H1 (cell line): ENCODE measurements at regions not wholly inside any gene's neighbourhood (a gene's known extent, or its start where the extent isn't known, plus 50 kb on each side); places are given as distances from the start of the nearest gene placed in this dataset.

Source experiments
- EZH2 ChIP-seq: fragments of 200-600 bp; sonication (generic); IDR thresholded peaks from 2 replicates; pipeline ENCODE4 v1.7.1; 2012; ENCODE audit warnings: low read depth, mild to moderate bottlenecking, moderate library complexity, low read length, inconsistent platforms; ENCODE audit not compliant: severe bottlenecking
- NANOG ChIP-seq: IDR thresholded peaks from 2 replicates; pipeline ENCODE4 v1.6.1; 2011; ENCODE audit warnings: low read length, low read depth, mild to moderate bottlenecking, inconsistent platforms; ENCODE audit not compliant: insufficient read depth, poor library complexity, severe bottlenecking
- TAF1 ChIP-seq: IDR thresholded peaks from 2 replicates; pipeline ENCODE4 v1.6.1; 2011; ENCODE audit warnings: mild to moderate bottlenecking, low read depth, low read length
- TF ChIP-seq, protein P1 (sequence below): fragments of 300-600 bp; sonication (generic); IDR thresholded peaks from 2 replicates; pipeline ENCODE4 v1.7.1; 2012; ENCODE audit warnings: low read length, moderate library complexity, mild to moderate bottlenecking, inconsistent platforms; ENCODE audit not compliant: insufficient replicate concordance
- TF ChIP-seq, protein P2 (sequence below): IDR thresholded peaks from 2 replicates; pipeline ENCODE4 v1.6.1; 2011; ENCODE audit warnings: low read length, improper control_type of control experiment

DNA sequence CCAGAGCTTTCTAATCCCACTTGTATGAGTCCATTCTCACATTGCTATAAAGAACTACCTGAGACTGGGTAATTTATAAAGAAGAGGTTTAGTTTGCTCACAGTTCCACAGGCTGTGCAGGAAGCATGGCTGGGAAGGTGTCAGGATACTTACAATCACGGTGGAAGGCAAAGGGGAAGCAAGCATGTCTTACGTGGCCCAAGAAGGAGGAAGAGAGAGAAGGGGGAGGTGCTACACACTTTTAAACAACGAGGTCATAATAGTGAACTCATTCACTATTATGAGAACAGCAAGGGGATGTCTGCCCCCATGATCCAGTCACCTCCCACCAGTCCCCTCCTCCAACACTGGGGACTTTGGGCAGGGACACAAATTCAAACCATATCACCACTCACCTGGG, 67.8 kb downstream of the TTC32 start (continued):
- no peak for TF ChIP-seq EZH2
- TF ChIP-seq, protein P1, sequence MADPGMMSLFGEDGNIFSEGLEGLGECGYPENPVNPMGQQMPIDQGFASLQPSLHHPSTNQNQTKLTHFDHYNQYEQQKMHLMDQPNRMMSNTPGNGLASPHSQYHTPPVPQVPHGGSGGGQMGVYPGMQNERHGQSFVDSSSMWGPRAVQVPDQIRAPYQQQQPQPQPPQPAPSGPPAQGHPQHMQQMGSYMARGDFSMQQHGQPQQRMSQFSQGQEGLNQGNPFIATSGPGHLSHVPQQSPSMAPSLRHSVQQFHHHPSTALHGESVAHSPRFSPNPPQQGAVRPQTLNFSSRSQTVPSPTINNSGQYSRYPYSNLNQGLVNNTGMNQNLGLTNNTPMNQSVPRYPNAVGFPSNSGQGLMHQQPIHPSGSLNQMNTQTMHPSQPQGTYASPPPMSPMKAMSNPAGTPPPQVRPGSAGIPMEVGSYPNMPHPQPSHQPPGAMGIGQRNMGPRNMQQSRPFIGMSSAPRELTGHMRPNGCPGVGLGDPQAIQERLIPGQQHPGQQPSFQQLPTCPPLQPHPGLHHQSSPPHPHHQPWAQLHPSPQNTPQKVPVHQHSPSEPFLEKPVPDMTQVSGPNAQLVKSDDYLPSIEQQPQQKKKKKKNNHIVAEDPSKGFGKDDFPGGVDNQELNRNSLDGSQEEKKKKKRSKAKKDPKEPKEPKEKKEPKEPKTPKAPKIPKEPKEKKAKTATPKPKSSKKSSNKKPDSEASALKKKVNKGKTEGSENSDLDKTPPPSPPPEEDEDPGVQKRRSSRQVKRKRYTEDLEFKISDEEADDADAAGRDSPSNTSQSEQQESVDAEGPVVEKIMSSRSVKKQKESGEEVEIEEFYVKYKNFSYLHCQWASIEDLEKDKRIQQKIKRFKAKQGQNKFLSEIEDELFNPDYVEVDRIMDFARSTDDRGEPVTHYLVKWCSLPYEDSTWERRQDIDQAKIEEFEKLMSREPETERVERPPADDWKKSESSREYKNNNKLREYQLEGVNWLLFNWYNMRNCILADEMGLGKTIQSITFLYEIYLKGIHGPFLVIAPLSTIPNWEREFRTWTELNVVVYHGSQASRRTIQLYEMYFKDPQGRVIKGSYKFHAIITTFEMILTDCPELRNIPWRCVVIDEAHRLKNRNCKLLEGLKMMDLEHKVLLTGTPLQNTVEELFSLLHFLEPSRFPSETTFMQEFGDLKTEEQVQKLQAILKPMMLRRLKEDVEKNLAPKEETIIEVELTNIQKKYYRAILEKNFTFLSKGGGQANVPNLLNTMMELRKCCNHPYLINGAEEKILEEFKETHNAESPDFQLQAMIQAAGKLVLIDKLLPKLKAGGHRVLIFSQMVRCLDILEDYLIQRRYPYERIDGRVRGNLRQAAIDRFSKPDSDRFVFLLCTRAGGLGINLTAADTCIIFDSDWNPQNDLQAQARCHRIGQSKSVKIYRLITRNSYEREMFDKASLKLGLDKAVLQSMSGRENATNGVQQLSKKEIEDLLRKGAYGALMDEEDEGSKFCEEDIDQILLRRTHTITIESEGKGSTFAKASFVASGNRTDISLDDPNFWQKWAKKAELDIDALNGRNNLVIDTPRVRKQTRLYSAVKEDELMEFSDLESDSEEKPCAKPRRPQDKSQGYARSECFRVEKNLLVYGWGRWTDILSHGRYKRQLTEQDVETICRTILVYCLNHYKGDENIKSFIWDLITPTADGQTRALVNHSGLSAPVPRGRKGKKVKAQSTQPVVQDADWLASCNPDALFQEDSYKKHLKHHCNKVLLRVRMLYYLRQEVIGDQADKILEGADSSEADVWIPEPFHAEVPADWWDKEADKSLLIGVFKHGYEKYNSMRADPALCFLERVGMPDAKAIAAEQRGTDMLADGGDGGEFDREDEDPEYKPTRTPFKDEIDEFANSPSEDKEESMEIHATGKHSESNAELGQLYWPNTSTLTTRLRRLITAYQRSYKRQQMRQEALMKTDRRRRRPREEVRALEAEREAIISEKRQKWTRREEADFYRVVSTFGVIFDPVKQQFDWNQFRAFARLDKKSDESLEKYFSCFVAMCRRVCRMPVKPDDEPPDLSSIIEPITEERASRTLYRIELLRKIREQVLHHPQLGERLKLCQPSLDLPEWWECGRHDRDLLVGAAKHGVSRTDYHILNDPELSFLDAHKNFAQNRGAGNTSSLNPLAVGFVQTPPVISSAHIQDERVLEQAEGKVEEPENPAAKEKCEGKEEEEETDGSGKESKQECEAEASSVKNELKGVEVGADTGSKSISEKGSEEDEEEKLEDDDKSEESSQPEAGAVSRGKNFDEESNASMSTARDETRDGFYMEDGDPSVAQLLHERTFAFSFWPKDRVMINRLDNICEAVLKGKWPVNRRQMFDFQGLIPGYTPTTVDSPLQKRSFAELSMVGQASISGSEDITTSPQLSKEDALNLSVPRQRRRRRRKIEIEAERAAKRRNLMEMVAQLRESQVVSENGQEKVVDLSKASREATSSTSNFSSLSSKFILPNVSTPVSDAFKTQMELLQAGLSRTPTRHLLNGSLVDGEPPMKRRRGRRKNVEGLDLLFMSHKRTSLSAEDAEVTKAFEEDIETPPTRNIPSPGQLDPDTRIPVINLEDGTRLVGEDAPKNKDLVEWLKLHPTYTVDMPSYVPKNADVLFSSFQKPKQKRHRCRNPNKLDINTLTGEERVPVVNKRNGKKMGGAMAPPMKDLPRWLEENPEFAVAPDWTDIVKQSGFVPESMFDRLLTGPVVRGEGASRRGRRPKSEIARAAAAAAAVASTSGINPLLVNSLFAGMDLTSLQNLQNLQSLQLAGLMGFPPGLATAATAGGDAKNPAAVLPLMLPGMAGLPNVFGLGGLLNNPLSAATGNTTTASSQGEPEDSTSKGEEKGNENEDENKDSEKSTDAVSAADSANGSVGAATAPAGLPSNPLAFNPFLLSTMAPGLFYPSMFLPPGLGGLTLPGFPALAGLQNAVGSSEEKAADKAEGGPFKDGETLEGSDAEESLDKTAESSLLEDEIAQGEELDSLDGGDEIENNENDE, result no peak
- TF ChIP-seq, protein P2, sequence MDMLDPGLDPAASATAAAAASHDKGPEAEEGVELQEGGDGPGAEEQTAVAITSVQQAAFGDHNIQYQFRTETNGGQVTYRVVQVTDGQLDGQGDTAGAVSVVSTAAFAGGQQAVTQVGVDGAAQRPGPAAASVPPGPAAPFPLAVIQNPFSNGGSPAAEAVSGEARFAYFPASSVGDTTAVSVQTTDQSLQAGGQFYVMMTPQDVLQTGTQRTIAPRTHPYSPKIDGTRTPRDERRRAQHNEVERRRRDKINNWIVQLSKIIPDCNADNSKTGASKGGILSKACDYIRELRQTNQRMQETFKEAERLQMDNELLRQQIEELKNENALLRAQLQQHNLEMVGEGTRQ, result no peak
- no peak for TF ChIP-seq TAF1
- no peak for TF ChIP-seq NANOG
